ENCODE measurements at regions not wholly inside any gene's neighbourhood (a gene's known extent, or its start where the extent isn't known, plus 50 kb on each side); places are given as distances from the start of the nearest gene placed in this dataset.

GRCh38 chr10:53406532-53406931 lies 633.9 kb upstream of the MBL2 start:
- no peak overlapping the region for H3K9ac ChIP-seq (ENCODE audit: low read length)
- H4K20me1 ChIP-seq (ENCODE audit: insufficient read depth): no peaks in the 10 kb centered on the region
- ChIA-PET RAD21 (ENCODE audit: low non-redundant PET in 1 of 2, low total read pairs in 2 of 2, uncharacterized antibody in 2 of 2, unreplicated experiment in 2 of 2) (no interaction called here), POLR2A (no interaction called here), CTCF (no interaction called here)
- DNase-seq (ENCODE audit: low read depth, low spot score) (no peak), ATAC-seq (no peak)
- H3K79me2 ChIP-seq (ENCODE audit: insufficient read depth, low read length): no peaks in the 10 kb centered on the region
- no peaks in the 10 kb centered on the region for H3K27me3 ChIP-seq (ENCODE audit: insufficient read depth, low read length)
- no peak overlapping the region for H2AFZ ChIP-seq (ENCODE audit: low read depth, low read length, poor library complexity, severe bottlenecking)
- no peaks in the 10 kb centered on the region for H3K36me3 ChIP-seq (ENCODE audit: control insufficient read depth in 1 of 2, insufficient read depth in 2 of 2, low read length in 2 of 2)
- no peaks in the 10 kb centered on the region for H3K4me1 ChIP-seq (ENCODE audit: control insufficient read depth in 1 of 2, insufficient read depth in 2 of 2, low read length in 2 of 2)
- H3K4me3 ChIP-seq (replicated peaks in 1 of 2; ENCODE audit: low read depth in 1 of 2, low read length in 2 of 2): no peak overlapping the region
- H3K9me3 ChIP-seq (ENCODE audit: control insufficient read depth in 1 of 2, insufficient read depth in 1 of 2, low read depth in 1 of 2, low read length in 2 of 2): peaks cover 0 to 25% of the 10 kb centered on the region in 2 experiments; a peak in 2 of 4 replicates
- H3K9me2 ChIP-seq (ENCODE audit: insufficient read depth): no peaks in the 10 kb centered on the region
- H3K4me2 ChIP-seq (ENCODE audit: low read length): no peak overlapping the region
- no TSS peak for BruUV-seq (replicated peaks)
- intact Hi-C loops (cut with micrococcal nuclease): no loop called here
- no peak for TF ChIP-seq POLR2A (IDR thresholded peaks at IDR 0.05; ENCODE audit: borderline replicate concordance, extremely low read depth, insufficient read depth, insufficient read length)
- no peak for TF ChIP-seq ELF1 (IDR thresholded peaks at IDR 0.05; ENCODE audit: borderline replicate concordance, low read depth)
- TF ChIP-seq RAD21 (IDR thresholded peaks at IDR 0.05; ENCODE audit: low read depth): no peak
- TF ChIP-seq CEBPB (IDR thresholded peaks at IDR 0.05; ENCODE audit: low read depth): no peak
- TF ChIP-seq MAX (IDR thresholded peaks at IDR 0.05): no peak
- TF ChIP-seq ZBTB33 (IDR thresholded peaks at IDR 0.05; ENCODE audit: extremely low read depth, insufficient replicate concordance, low read length): no peak
- TF ChIP-seq ATF3 (IDR thresholded peaks at IDR 0.05): no peak
- no peak for TF ChIP-seq POLR2AphosphoS5 (IDR thresholded peaks at IDR 0.05; ENCODE audit: low read depth, low read length)
- TF ChIP-seq TCF7L2 (IDR thresholded peaks at IDR 0.05; ENCODE audit: borderline replicate concordance, extremely low read depth, insufficient read depth, insufficient read length): no peak
- TF ChIP-seq ZFX (IDR thresholded peaks at IDR 0.05): no peak
- no peak for TF ChIP-seq EZH2 (IDR thresholded peaks at IDR 0.05)
- TF ChIP-seq REST (IDR thresholded peaks at IDR 0.05; ENCODE audit: low read depth): no peak
- no peak for TF ChIP-seq JUND (IDR thresholded peaks at IDR 0.05)
- TF ChIP-seq ZNF274 (IDR thresholded peaks at IDR 0.05; ENCODE audit: low read depth, low read length): no peak
- no peak for TF ChIP-seq CTCF (IDR thresholded peaks at IDR 0.05 in 2 of 3, conservative IDR thresholded peaks at IDR 0.05 in 1 of 3; ENCODE audit: borderline replicate concordance in 1 of 3, insufficient read depth in 1 of 3, low read depth in 2 of 3, low read length in 2 of 3)
- TF ChIP-seq FOSL1 (IDR thresholded peaks at IDR 0.05; ENCODE audit: low read depth): no peak
- no peak for TF ChIP-seq CBX3 (IDR thresholded peaks at IDR 0.05; ENCODE audit: low read depth)
- TF ChIP-seq SRF (IDR thresholded peaks at IDR 0.05; ENCODE audit: low read depth): no peak
- no peak for TF ChIP-seq SP1 (IDR thresholded peaks at IDR 0.05; ENCODE audit: low read depth)
- H3K27ac ChIP-seq (ENCODE audit: low read depth, low read length): no peak overlapping the region
